GM21526 (cell line): ENCODE measurements at regions not wholly inside any gene's neighbourhood (a gene's known extent, or its start where the extent isn't known, plus 50 kb on each side); places are given as distances from the start of the nearest gene placed in this dataset.

Source experiments
- ATAC-seq: cut with Tn5 transposase; IDR thresholded peaks from one replicate; pipeline ENCODE4 v1.9.1; 2021; ENCODE audit warnings: moderate library complexity; ENCODE audit not compliant: unreplicated experiment, low FRiP score

DNA sequence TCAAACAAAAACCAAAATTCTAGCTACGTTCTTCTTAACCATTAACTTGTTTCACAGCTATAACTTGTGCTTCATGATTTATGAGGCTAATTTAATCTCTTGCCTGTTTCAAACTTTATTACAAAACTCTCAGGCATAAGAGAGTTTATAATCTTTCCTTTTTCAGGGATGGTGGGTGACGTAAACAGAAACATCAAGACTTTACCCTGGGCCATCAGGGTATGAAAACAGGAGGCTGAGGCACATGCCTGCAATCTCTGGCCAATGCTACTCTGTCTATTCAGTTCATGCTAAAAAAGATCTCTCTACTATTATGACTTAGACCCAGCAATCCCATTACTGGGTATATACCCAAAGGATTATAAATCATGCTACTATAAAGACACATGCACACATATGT lies 55.9 kb upstream of the VWC2 start:
- no peak for ATAC-seq

DNA sequence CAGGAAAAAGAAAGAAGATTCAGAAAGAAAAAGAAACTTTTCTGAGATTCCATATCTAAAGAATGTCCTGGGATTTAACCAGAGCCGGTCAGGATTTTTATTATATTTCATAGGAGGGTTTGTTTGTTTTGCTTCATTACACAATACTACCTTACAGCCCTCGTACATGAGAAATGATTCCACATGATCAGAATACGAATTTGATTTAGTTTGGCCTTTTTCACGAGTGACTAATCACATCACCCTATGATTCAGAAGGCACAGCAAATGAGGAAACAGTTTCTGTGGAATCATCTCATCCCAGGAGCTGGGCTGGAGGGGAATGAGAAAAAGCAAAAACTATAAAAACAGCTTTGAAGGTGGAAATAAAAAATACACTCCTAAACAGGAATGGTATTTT lies 54.7 kb upstream of the VWC2 start:
- no peak for ATAC-seq

DNA sequence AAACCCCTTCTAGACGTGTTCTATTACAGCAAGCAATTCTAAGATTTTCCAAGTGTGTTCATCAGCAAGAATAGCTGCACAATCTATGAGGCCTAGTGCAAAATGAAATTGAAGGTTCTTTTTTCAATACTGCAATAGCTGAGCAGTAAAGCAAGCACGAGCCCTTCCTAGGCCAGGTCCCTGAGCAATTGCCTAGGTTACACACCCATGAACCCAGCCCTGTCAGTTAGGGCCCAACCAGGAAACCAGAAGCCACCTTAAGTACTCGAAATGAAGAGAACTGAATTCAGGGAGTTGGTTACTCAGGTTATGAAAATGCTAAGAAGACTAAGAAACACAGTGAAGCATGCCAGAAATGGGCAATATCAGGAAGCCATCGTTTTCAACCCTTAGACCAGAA lies 52.0 kb upstream of the VWC2 start:
- ATAC-seq = no peak
